ENCODE measurements at regions not wholly inside any gene's neighbourhood (a gene's known extent, or its start where the extent isn't known, plus 50 kb on each side); places are given as distances from the start of the nearest gene placed in this dataset.

DNA sequence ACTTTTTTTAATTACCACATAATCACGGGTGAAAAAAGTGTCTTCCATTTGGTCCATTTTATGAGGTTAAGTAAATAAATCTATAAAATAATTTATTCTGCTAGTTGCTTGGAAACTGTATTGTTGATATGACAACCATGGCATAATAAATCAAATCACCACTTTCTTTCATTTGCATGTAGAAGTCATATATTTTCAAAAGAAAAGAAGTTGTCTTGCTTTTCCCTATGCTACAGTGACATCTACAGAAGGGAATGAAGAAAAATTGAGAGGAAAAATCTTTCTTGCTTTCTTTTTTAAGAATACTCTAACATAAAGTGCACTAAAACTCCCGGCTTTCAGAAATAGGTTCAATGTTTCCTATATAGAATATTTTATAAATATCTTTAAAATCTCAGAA lies 228.5 kb downstream of the ZBBX start:
- no peak overlapping the region for H3K4me2 ChIP-seq
- DNase-seq (ENCODE audit: low read depth in 1 of 2, low spot score in 1 of 2) (no peak), ATAC-seq (no peak), FAIRE-seq (no peak)
- ChIA-PET POLR2A (no interaction called here), CTCF (no interaction called here)
- no peaks in the 10 kb centered on the region for H3K4me1 ChIP-seq
- no peak overlapping the region for H3K27ac ChIP-seq
- TF ChIP-seq HES2 (IDR thresholded peaks at IDR 0.05), result no peak
- no peak for TF ChIP-seq HOXB13 (CRISPR knock-in tag; IDR thresholded peaks at IDR 0.05; ENCODE audit: low read depth)
- no peak for TF ChIP-seq KDM1A (IDR thresholded peaks at IDR 0.05; ENCODE audit: low read depth)
- no peak for TF ChIP-seq ELK1 (IDR thresholded peaks at IDR 0.05; ENCODE audit: low read depth, low read length)
- no peak for TF ChIP-seq FOXS1 (CRISPR knock-in tag; IDR thresholded peaks at IDR 0.05)
- TF ChIP-seq HOXB5 (CRISPR knock-in tag; IDR thresholded peaks at IDR 0.05), result no peak
- TF ChIP-seq ZSCAN20 (CRISPR knock-in tag; IDR thresholded peaks at IDR 0.05), result no peak
- TF ChIP-seq PBX3 (IDR thresholded peaks at IDR 0.05), result no peak
- TF ChIP-seq ZC3H11A (IDR thresholded peaks at IDR 0.05), result no peak
- no peak for TF ChIP-seq NPAS2 (CRISPR knock-in tag; IDR thresholded peaks at IDR 0.05; ENCODE audit: borderline replicate concordance)
- no peak for TF ChIP-seq SREBF2 (IDR thresholded peaks at IDR 0.05)
- TF ChIP-seq JUNB (IDR thresholded peaks at IDR 0.05), result no peak
- TF ChIP-seq MAZ (IDR thresholded peaks at IDR 0.05; ENCODE audit: borderline replicate concordance, low read depth, low read length), result no peak
- TF ChIP-seq POLR2AphosphoS2 (conservative IDR thresholded peaks at IDR 0.05; ENCODE audit: low read length), result no peak
- TF ChIP-seq, protein P1, sequence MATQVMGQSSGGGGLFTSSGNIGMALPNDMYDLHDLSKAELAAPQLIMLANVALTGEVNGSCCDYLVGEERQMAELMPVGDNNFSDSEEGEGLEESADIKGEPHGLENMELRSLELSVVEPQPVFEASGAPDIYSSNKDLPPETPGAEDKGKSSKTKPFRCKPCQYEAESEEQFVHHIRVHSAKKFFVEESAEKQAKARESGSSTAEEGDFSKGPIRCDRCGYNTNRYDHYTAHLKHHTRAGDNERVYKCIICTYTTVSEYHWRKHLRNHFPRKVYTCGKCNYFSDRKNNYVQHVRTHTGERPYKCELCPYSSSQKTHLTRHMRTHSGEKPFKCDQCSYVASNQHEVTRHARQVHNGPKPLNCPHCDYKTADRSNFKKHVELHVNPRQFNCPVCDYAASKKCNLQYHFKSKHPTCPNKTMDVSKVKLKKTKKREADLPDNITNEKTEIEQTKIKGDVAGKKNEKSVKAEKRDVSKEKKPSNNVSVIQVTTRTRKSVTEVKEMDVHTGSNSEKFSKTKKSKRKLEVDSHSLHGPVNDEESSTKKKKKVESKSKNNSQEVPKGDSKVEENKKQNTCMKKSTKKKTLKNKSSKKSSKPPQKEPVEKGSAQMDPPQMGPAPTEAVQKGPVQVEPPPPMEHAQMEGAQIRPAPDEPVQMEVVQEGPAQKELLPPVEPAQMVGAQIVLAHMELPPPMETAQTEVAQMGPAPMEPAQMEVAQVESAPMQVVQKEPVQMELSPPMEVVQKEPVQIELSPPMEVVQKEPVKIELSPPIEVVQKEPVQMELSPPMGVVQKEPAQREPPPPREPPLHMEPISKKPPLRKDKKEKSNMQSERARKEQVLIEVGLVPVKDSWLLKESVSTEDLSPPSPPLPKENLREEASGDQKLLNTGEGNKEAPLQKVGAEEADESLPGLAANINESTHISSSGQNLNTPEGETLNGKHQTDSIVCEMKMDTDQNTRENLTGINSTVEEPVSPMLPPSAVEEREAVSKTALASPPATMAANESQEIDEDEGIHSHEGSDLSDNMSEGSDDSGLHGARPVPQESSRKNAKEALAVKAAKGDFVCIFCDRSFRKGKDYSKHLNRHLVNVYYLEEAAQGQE (IDR thresholded peaks at IDR 0.05), result no peak
- TF ChIP-seq RCOR1 (IDR thresholded peaks at IDR 0.05; ENCODE audit: low read depth, low read length), result no peak
- TF ChIP-seq EP300 (IDR thresholded peaks at IDR 0.05), result no peak
- TF ChIP-seq ZFP36 (IDR thresholded peaks at IDR 0.05; ENCODE audit: borderline replicate concordance, partially characterized antibody), result no peak
- H3K9me3 ChIP-seq, result no peaks in the 10 kb centered on the region
- 16% methylated on average over 2 of the region's 2 CpGs for WGBS (ENCODE audit: missing lambda C conversion rate)
- no peak overlapping the region for H3K4me3 ChIP-seq

GRCh38 chr3:167148136-167148535 lies 232.0 kb downstream of the ZBBX start:
- ChIA-PET POLR2A (no interaction called here), CTCF (no interaction called here)
- Histone ChIP-seq H3K27ac (no peak overlapping the region), H3K4me2 (no peak overlapping the region), H3K4me3 (no peak overlapping the region), H3K4me1 (no peaks in the 10 kb centered on the region), H3K9me3 (no peaks in the 10 kb centered on the region)
- 19% methylated on average over 4 of the region's 4 CpGs for WGBS (ENCODE audit: missing lambda C conversion rate)
- no peak for FAIRE-seq
- DNase-seq (ENCODE audit: low read depth in 1 of 2, low spot score in 1 of 2), result no peak
- ATAC-seq, result no peak
- TF ChIP-seq CHD2 (IDR thresholded peaks at IDR 0.05; ENCODE audit: low read length, partially characterized antibody) (no peak), MYC (IDR thresholded peaks at IDR 0.05; ENCODE audit: borderline replicate concordance, low read length) (no peak), ELK1 (IDR thresholded peaks at IDR 0.05; ENCODE audit: low read depth, low read length) (no peak), FOXS1 (CRISPR knock-in tag; IDR thresholded peaks at IDR 0.05) (no peak), POLR2A (IDR thresholded peaks at IDR 0.05; ENCODE audit: low read length) (no peak), CEBPB (IDR thresholded peaks at IDR 0.05) (no peak), FOSL2 (IDR thresholded peaks at IDR 0.05) (no peak), FOSL2 (CRISPR knock-in tag; IDR thresholded peaks at IDR 0.05) (no peak), RARB (CRISPR knock-in tag; IDR thresholded peaks at IDR 0.05) (no peak), POLR2AphosphoS2 (conservative IDR thresholded peaks at IDR 0.05; ENCODE audit: low read length) (no peak), SREBF2 (IDR thresholded peaks at IDR 0.05) (no peak), RFX5 (IDR thresholded peaks at IDR 0.05) (no peak), CBX8 (IDR thresholded peaks at IDR 0.05) (no peak)
- TF ChIP-seq, protein P2, sequence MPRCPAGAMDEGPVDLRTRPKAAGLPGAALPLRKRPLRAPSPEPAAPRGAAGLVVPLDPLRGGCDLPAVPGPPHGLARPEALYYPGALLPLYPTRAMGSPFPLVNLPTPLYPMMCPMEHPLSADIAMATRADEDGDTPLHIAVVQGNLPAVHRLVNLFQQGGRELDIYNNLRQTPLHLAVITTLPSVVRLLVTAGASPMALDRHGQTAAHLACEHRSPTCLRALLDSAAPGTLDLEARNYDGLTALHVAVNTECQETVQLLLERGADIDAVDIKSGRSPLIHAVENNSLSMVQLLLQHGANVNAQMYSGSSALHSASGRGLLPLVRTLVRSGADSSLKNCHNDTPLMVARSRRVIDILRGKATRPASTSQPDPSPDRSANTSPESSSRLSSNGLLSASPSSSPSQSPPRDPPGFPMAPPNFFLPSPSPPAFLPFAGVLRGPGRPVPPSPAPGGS (IDR thresholded peaks at IDR 0.05), result no peak
- TF ChIP-seq, protein P1 (IDR thresholded peaks at IDR 0.05), result no peak
